HG03175 (cell line): ENCODE measurements at regions not wholly inside any gene's neighbourhood (a gene's known extent, or its start where the extent isn't known, plus 50 kb on each side); places are given as distances from the start of the nearest gene placed in this dataset.

Source experiments
- ATAC-seq: cut with Tn5 transposase; IDR thresholded peaks from one replicate; pipeline ENCODE4 v1.9.1; 2021; ENCODE audit warnings: mild to moderate bottlenecking, moderate library complexity; ENCODE audit not compliant: unreplicated experiment

GRCh38 chr10:121027371-121027770 lies 176.2 kb downstream of the WDR11 start:
- no peak for ATAC-seq

- no peak for ATAC-seq
Measured at GRCh38 chr10:121032460-121032859, 181.3 kb downstream of the WDR11 start.

GRCh38 chr10:121033366-121033765 lies 182.2 kb downstream of the WDR11 start:
- no peak for ATAC-seq

- ATAC-seq: no peak
Measured at GRCh38 chr10:121036431-121036830, 185.3 kb downstream of the WDR11 start.

- ATAC-seq: no peak
Measured at GRCh38 chr10:121041499-121041898, 190.3 kb downstream of the WDR11 start.

- ATAC-seq: no peak
Measured at GRCh38 chr10:121041906-121042305, 190.7 kb downstream of the WDR11 start.

- ATAC-seq: no peak
Measured at GRCh38 chr10:121042342-121042741, 191.2 kb downstream of the WDR11 start.

- ATAC-seq: no peak
Measured at GRCh38 chr10:121043124-121043849, 192.1 kb downstream of the WDR11 start.

- ATAC-seq: no peak
Measured at GRCh38 chr10:121048749-121049148, 197.6 kb downstream of the WDR11 start.

- ATAC-seq: no peak
Measured at GRCh38 chr10:121049489-121049888, 198.3 kb downstream of the WDR11 start.

- no peak for ATAC-seq
Measured at GRCh38 chr10:121049923-121050322, 198.8 kb downstream of the WDR11 start.

- ATAC-seq: no peak
Measured at GRCh38 chr10:121051171-121051570, 200.0 kb downstream of the WDR11 start.

- ATAC-seq: no peak
Measured at GRCh38 chr10:121051696-121052279, 200.6 kb downstream of the WDR11 start.

GRCh38 chr10:121053151-121053550 lies 202.0 kb downstream of the WDR11 start:
- no peak for ATAC-seq

GRCh38 chr10:121054874-121055273 lies 203.7 kb downstream of the WDR11 start:
- ATAC-seq: no peak

- no peak for ATAC-seq
Measured at GRCh38 chr10:121057269-121057668, 206.1 kb downstream of the WDR11 start.

GRCh38 chr10:121058082-121058481 lies 206.9 kb downstream of the WDR11 start:
- no peak for ATAC-seq

- ATAC-seq: no peak
Measured at GRCh38 chr10:121059351-121059750, 208.2 kb downstream of the WDR11 start.

GRCh38 chr10:121062115-121062514 lies 211.0 kb downstream of the WDR11 start:
- ATAC-seq: no peak

GRCh38 chr10:121063744-121064143 lies 212.6 kb downstream of the WDR11 start:
- ATAC-seq: no peak

GRCh38 chr10:121064491-121064890 lies 213.3 kb downstream of the WDR11 start:
- ATAC-seq: no peak

GRCh38 chr10:121065330-121065729 lies 214.2 kb downstream of the WDR11 start:
- ATAC-seq: peak; percentile 55
